ENCODE measurements at regions not wholly inside any gene's neighbourhood (a gene's known extent, or its start where the extent isn't known, plus 50 kb on each side); places are given as distances from the start of the nearest gene placed in this dataset.

DNA sequence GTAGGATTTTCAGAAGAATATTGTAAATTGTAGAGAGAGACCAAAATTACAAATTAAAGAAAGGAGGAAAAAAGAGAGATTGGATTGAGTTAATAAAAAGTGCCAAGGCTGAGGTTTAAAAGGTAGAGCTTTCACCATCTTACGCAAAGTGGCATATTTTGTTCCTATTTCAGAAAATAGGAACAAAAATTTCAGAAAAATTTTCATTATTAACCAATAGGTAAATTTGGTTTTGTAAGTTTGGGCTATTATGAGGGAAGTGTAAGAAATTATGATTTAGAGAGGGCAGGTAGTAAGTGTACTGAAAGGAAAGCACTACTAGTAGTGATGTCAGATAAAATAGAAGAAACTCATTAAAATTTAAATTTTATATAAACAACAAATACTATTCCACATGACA lies 479.7 kb downstream of the ACTRT1 start:
- TF ChIP-seq CTCF (IDR thresholded peaks at IDR 0.05) (no peak), POLR2A (IDR thresholded peaks at IDR 0.05) (no peak)

Data from ovary (tissue), 3 donors.